ENCODE measurements at regions not wholly inside any gene's neighbourhood (a gene's known extent, or its start where the extent isn't known, plus 50 kb on each side); places are given as distances from the start of the nearest gene placed in this dataset.
"Not testable (repeated sequence)": the region's sequence is repeated elsewhere in the genome, so short reads cannot be mapped to it uniquely, and the experiment has no call there.

GRCh38 chr7:127530148-127530547, 55.2 kb downstream of the GCC1 start:
- DNase-seq (ENCODE audit: low read depth in 2 of 2, low spot score in 1 of 2) = no peak

DNA sequence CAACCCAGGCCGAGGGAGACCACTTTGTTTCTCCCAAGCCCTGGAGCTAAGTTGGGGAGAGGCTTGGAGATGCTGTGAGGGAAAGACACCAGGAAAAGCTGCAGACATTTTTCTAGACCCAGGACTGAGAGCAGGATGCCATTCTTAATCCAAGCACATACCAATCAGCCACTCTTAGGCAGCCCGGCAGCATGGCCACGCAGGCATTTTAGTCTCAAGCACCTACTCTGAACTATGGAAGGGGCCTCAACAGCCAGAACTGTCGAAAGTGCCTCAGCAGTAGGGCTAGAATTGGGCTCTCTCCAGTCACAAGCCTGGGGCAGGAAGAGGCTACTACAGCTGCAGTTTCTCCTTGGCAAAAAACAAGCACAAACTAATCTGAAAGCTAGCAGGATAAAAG, 57.8 kb downstream of the GCC1 start:
- no peak for DNase-seq (ENCODE audit: low read depth in 2 of 2, low spot score in 1 of 2)

DNA sequence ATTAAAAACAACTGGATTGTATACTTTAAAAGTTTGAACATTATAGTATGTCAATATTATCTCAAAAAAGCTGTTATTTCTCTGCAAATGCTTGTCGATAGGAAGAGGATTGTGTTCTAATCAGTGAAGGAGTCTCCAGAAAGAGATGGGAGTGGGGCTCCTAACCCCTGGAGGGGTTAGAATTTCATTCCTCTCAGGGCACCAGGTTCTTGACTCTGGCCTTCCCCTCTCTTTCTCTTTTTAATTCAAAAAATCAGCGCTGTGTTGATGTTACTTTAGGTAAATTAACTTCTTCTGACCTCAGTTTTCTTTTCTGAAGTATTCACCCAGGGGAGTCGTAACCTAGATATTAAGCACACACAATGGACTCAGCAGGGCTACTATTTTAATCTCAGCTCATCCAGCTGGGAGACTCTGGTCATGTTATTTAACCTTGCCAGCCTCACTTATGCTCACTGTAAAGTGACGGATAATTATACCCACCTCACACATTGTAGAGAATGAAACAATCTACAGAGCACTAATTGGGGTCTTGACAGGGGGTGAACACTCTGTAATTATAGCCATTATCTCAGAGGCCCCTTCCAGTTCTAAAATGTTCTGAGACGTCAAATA, 59.4 kb downstream of the GCC1 start:
- DNase-seq (ENCODE audit: low read depth in 2 of 2, low spot score in 1 of 2) = no peak

GRCh38 chr7:127516320-127516719, 69.1 kb downstream of the GCC1 start:
- no peak for DNase-seq (ENCODE audit: low read depth in 2 of 2, low spot score in 1 of 2)

DNA sequence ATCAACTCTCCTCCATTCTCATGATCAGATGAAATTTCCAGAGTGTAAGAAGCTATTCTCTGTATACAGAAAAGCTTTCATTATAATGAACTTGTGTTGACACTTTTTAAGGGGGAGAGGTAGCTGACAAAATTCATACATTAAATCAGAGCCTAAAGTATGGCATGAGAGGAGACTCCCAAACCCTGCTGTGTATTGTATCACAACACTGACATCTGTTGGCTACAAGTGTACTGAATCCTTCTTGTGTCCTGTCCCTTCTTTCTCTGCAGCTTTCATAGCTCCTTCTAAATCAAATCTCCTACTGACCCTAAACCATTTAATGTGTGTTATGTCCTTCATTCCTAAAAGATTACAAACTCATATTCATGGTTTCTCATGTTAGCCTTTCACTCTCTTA, 70.9 kb downstream of the GCC1 start:
- no peak for DNase-seq (ENCODE audit: low read depth in 2 of 2, low spot score in 1 of 2)

- no peak for DNase-seq (ENCODE audit: low read depth in 2 of 2, low spot score in 1 of 2)
These were observed 72.1 kb downstream of the GCC1 start for GRCh38 chr7:127513311-127513710.

- no peak for DNase-seq (ENCODE audit: low read depth in 2 of 2, low spot score in 1 of 2)
These were observed 72.7 kb downstream of the GCC1 start for GRCh38 chr7:127512663-127513062.

- no peak for DNase-seq (ENCODE audit: low read depth in 2 of 2, low spot score in 1 of 2)
These were observed 80.7 kb downstream of the GCC1 start for GRCh38 chr7:127504715-127505114.

DNA sequence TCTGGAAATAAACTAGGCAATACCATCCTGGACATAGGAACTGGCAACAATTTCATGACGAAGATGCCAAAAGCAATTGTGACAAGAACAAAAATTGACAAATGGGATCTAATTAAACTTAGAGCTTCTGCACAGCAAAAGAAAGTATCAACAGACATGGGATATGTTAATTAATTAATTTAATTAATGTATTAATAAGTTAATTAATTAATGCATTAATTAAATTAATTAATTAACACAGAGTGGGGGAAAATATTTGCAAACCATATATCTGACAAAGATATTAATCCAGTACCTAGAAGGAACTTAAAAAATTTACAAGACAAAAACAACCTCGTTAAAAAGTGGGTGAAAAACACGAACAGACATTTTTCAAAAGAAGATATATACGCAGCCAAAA, 83.6 kb downstream of the GCC1 start:
- no peak for DNase-seq (ENCODE audit: low read depth in 2 of 2, low spot score in 1 of 2)

GRCh38 chr7:127487381-127487780, 94.9 kb upstream of the ZNF800 start:
- DNase-seq (ENCODE audit: low read depth in 2 of 2, low spot score in 1 of 2) = no peak

GRCh38 chr7:127486654-127487053, 94.1 kb upstream of the ZNF800 start:
- no peak for DNase-seq (ENCODE audit: low read depth in 2 of 2, low spot score in 1 of 2)

- no peak for DNase-seq (ENCODE audit: low read depth in 2 of 2, low spot score in 1 of 2)
These were observed 93.0 kb upstream of the ZNF800 start for GRCh38 chr7:127485482-127485881.

GRCh38 chr7:127484954-127485353, 92.4 kb upstream of the ZNF800 start:
- DNase-seq (ENCODE audit: low read depth in 2 of 2, low spot score in 1 of 2) = no peak

DNA sequence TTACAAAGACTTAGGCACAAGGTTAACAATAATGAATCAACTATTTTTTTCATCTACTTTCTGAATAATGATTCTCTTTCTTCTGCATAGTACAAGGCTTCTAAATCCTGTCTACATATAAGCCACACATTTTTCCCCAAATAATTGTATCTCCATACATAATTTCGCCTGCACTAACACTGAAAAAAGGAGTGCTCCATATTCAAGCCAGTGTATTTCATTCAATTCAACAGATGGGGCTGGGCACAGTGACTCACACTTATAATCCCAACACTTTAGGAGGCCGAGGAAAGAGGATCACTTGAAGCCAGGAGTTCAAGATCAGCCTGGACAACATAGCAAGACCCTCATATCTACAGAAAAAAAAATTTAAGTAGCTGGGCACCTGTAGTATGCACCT, 86.0 kb upstream of the ZNF800 start:
- no peak for DNase-seq (ENCODE audit: low read depth in 2 of 2, low spot score in 1 of 2)

DNA sequence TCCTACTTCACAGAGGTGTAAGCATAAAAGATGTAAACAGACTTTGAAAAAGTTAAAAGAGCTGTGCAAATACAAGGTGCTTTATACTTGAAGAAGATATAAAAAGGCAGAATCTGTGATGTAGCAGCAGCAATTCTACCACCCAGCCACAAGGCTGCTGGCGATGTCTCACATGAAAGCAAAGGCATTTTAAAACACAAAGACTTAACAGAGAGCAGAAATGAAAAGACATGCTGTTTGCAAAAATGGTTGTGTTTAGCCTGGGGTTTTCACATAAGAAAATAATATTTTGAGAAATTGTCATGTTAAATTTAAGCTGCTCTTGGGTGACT, 85.5 kb upstream of the ZNF800 start:
- DNase-seq (ENCODE audit: low read depth in 2 of 2, low spot score in 1 of 2) = no peak

GRCh38 chr7:127477295-127478023, 85.0 kb upstream of the ZNF800 start:
- DNase-seq (ENCODE audit: low read depth in 2 of 2, low spot score in 1 of 2) = no peak

DNA sequence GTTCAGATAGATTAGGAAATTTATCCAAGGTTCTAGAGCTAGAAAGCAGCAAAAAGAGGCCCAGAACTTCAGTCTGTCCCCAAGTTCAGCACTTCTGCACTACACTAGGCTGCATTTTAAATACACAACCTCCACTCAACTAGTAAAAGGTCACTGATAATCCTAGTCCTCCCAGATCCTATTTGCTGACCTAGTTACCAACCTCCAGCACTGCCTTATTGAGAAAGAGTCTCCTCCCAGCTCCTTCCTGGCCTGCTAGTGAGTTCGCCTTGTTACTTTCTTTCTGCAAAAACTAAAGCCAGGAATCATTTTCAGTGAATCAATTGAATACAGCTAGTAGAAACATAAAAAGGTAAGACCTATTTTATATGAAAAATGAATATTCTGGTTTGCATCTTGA, 84.1 kb upstream of the ZNF800 start:
- no peak for DNase-seq (ENCODE audit: low read depth in 2 of 2, low spot score in 1 of 2)

- no peak for DNase-seq (ENCODE audit: low read depth in 2 of 2, low spot score in 1 of 2)
These were observed 81.9 kb upstream of the ZNF800 start for GRCh38 chr7:127474457-127474856.

GRCh38 chr7:127473409-127473808, 80.9 kb upstream of the ZNF800 start:
- no peak for DNase-seq (ENCODE audit: low read depth in 2 of 2, low spot score in 1 of 2)

- no peak for DNase-seq (ENCODE audit: low read depth in 2 of 2, low spot score in 1 of 2)
These were observed 67.6 kb upstream of the ZNF800 start for GRCh38 chr7:127460077-127460476.

DNA sequence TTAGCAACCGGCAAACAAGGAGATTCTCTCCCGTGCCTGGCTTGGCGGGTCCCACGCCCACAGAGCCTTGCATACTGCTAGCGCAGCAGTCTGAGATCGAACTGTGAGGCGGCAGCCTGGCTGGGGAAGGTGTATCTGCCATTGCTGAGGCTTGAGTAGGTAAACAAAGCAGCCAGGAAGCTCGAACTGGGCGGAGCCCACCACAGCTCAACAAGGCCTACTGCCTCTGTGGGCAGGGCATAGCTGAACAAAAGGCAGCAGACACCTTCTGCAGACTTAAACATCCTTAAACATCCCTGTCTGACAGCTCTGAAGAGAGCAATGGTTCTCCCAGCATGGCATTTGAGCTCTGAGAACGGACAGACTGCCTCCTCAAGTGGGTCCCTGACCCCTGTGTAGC, 58.8 kb upstream of the ZNF800 start:
- not testable (repeated sequence) for DNase-seq (ENCODE audit: low read depth in 2 of 2, low spot score in 1 of 2)

DNA sequence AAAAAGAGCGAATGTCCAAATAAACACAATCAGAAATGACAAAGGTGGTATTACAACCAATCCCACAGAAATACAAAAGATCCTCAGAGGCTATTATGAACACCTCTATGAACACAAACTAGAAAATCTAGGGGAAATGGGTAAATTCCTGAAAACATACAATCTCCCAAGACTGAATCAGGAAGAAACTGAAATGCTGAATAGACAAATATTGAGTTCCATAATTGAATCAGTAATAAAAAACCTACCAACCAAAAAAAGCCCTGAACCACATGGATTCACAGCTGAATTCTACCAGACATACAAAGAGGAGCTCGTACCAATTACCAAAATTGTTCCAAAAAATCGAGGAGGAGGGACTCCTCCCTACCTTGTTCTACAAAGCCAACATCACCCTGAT, 56.1 kb upstream of the ZNF800 start:
- DNase-seq (ENCODE audit: low read depth in 2 of 2, low spot score in 1 of 2) = no peak

- peak; percentile 9 to 13 for DNase-seq (ENCODE audit: low read depth in 2 of 2, low spot score in 1 of 2)
These were observed 54.9 kb upstream of the ZNF800 start for GRCh38 chr7:127447326-127447945.

All from stimulated activated CD8-positive, alpha-beta memory T cell treated with anti-CD3 and anti-CD28 coated beads, Interleukin-4, amount 100 ng/mL, for 4 hours (primary cell).